GM19035 (cell line): ENCODE measurements at regions not wholly inside any gene's neighbourhood (a gene's known extent, or its start where the extent isn't known, plus 50 kb on each side); places are given as distances from the start of the nearest gene placed in this dataset.

Source experiments
- ATAC-seq: cut with Tn5 transposase; IDR thresholded peaks from one replicate; pipeline ENCODE4 v1.9.1; 2021; ENCODE audit not compliant: unreplicated experiment

DNA sequence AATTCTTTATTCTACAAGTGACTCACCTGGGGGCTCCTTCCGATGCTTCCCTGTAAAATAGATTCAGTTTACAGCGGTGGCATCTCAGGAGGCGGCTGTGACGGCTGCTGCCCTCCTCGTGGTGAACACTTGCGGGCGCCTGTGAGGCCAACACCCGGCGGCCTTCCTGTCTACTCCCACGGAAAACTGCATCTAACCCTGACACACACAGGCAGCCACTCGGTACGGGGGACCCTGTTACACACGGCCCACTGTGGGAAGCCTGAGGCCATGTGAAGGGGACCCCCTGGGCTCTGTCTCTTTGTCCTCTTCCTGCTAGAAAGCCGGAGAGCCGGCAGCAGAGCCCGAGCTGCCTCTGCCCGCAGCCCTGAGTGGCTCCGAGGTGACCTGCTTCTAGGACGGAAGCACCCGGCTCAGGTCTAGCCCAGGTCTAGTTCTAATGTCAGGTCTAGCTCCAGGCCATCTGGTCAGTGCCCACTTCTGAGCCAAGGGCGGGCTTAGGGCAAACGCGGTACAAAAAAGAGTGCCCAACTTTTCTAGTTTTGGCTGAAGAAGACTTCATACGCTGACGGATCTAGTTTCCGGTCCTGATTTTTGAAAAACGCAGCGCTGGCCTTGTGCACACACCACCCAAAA lies 159.4 kb downstream of the ENGASE start:
- ATAC-seq: no peak

DNA sequence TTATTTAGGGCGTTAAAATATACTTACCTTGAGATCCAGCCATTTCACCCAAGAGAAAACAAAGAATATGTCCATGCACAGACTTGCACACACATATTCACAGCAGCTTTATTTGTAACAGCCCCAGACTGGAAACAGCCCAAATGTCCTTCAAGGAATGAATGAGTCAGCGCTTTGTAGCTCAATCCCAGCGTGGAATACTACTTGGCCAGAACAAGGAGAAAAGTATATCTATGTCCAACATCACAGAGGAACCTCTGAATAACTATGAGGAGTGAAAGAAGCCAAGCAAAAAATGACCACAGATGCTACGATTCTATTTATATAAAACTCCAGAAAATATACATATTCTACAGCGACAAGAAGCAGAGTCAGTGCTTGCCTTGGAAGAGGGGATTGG lies 158.3 kb downstream of the ENGASE start:
- ATAC-seq: no peak

DNA sequence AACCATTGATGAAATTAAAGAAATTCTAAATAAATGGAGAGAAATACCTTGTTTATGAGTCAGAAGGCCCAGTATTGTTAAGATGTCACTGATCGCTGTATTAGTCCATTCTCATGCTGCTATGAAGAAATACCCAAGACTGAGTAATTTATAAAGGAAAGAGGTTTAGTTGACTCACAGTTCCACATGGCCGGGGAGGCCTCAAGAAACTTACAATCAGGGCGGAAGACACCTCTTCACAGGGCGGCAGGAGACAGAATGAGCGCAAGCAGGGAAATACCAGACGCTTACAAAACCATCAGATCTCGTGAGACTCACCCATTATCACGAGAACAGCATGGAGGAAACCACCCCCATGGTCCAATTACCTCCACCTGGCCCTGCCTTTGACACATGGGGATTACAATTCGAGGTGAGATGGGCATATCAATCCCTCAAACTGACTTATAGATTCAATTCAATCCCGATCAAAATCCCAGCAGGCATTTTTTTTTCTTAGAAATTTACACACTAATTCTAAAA lies 157.2 kb downstream of the ENGASE start:
- ATAC-seq: no peak

DNA sequence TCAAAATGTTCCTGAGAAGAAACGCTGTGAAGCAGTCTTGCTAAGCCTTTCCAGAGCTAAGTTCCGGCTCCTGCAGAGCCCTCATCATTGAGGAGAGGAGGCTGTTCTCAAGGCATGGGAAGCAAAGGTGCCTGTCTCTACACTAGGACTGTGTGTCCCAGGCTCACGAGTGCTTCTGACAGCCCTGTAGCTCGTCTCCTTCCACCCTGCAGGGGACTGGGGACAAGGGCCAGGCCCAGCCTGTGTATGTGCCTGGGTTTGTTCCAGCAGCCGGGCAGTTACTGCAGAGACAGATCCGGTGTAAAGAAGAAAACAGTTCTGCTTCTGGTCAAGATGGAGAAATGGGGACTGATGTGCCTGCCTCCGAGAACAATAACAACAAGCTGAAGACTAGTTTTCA lies 156.0 kb downstream of the ENGASE start:
- ATAC-seq: no peak

DNA sequence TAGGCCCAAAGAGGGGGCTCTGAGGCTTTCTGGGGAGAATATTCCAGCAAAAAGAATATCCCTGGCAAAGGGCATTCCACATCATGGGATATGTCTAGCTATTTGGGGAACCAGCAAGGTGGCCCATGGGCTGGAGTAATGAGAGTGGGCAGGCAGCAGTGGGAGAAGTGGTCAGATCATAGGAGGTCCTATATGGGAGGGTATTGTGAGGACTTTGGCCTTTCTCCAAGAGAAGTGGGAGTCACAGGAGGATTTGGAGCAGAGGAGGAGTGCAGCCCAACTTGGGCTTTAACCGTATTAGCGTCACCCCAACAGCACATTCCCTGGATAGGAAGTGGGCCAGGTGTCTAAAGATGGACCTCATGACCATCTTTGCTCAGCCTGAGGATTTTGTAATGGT lies 151.4 kb downstream of the ENGASE start:
- ATAC-seq: no peak

DNA sequence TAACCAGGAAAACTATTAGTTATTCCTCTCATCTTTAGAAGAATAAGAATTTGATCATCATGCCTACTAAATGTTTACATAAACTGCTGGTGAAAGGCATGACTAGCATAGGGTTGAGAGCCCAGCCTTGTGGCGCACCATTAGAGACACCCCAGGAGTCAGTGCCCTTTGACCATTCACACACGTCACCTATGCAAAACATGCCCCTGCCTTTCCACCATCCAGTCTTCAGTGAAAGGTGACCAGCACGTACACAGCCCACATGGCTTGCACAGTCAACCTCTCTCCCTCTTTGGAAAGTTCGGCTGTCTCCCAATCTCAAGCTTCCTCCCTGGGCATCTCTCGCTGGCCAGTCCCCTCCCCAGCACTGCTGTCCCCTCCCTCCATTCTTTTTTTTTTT lies 150.3 kb downstream of the ENGASE start:
- no peak for ATAC-seq

DNA sequence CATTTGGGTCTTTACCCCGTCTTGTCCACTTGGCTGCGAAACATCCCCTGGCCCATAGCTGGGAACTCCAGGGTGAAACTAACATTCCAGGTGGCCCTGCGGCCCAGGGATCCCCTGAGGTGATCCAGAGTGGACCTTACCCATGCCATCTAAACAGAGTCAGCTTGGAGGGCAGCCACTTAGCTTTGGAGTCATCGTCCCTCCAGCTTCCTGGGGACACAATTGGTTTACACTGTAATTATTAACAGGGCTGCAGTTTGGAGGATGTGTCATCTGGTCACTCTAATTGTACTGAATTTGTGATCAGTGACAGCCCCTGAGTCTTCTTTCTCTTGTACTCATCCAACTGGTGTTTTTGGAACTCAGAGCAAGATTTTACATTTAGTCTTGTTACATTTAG lies 149.9 kb downstream of the ENGASE start:
- no peak for ATAC-seq

DNA sequence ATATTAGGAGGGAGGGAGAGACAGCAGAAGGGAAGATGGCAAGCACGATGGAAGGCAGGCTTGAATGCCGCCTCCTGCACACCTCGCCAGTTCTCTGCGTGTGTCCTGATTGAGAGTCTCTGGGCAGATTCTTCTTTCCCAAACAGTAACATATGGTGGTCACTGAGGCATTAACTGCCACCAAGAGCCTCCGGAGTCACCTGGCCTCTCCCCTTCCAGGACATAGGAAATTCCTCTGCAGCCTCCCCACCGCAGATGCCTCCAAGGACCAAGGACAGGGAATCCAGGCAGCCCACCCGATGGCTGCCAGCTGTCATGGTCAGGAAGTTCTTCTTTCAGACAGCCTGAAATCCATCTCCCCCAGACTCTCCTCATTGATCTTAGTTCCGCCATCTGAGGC lies 149.3 kb downstream of the ENGASE start:
- no peak for ATAC-seq

DNA sequence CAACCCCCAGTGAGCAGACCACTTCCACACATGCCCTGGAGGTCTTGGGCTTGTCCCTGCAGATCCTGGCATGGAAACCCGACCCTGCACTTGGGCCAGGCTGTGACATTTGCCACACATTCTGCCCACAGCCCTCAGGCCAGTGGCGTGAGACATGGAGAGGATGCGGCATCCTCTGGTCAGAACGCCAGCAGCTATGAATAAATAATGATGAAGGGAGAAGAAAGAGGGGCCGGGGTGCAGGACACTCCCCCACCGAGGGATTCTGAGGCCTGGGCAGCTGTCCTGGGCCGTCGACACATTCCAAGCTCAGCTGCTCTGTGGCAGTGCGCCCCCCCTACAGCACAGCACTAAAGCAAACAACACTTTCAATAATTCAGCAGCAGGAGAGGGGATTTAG lies 148.8 kb downstream of the ENGASE start:
- ATAC-seq: no peak

DNA sequence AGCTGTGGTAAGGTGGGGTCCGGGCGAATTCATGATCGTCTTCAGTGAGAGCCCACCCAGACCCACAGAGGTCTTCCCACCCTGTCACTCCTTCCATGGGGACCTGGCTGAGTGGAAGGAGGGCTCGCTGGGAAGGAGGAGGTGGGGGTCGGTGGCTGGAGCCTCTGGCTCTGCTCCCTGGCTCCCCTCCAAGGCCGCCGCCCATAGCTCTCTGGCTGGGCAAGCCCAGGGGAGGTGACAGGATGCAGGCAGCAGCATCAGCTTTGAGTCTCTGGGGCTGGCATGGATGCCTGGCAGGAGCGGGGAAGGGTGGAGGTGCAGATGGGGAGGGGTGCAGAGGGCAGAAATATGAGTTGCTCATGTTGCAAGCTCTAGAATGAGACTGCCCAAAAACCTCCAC lies 147.0 kb downstream of the ENGASE start:
- no peak for ATAC-seq

DNA sequence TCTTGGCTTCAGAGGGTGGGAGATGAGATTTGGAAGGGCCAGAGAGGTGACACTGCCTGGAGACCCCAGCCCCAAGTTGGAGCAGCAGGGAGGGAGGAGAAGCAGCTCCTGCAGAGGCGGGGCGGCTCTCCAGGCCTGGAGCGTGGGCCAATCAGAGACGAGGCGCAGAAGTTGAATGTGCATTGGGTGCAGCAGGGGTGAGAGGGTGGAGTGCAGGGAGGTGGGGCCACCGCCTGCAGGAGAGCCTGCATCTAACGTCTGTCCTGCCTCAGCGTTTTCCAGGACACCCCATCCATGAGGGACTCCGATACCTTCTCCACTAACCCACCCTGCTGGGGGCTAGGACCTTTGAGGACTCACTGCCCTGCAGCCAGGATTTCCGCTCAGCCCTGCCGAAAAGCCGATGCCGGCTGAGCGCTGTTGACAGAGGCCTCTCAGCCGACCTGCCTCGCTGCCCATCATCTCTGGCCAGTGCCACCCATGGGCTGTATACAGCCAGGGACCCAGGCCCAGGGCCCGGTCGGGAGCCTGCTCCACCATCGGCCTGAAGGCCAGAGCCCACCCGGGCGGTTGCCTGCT lies 146.2 kb downstream of the ENGASE start:
- no peak for ATAC-seq

DNA sequence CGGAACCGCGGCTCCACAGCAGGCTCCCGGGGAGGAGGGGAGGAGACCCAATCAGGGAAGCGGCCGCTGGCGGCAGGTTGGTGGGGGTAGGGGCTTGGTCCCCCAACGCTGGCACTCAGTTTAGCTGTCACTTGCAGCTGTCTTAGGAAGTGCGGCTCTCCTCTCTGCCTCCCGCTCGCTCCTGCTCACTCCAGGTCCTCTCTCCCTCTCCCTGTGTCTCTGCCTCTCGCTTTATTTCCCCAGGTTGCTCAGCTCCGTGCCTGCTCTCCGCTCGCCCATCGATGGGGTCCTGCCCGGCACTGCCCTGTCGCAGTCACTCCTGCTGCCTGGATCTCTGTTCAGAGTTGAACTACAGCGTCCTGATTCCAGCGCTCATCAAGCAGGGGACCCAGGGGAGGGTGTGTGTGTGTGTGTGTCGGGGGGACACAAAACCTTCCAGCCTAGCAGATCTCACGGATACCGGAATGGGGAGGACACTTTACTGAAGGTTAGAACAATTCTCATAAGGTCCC lies 145.6 kb downstream of the ENGASE start:
- ATAC-seq: no peak

DNA sequence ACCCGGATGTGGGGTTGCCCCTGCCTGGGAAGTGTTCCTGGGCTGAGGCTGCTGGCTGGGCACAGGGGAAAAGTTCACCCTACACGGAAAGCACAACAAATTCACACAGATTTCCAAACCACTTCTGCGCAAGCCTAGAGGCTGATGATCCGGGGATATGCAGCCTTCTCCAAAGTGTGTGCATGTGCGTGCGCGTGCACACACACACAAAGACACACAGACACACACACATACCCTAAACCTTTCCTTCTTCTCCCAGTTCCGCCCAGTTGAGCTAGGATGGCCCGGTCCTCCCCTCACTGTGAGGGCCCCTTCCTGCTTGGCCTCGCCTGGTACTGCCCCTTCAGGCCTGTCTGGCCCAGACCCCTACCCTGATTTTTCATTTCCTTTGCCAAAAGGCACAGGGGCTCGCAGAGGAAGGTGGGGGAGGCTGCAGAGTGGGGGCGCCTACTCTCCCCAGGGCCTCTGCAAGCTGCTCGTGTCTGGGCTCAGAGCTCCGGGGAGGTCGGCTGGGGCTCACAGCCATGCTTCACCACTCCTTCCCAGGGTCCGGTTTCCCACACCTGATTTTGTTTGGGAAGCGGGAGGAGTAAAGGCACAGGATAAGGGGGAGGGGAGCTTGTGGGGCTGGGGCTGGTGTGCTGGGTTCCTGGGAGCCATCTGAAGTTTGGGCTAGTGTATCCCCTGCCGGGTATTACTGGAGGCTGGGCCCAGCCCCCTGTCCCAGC lies 144.7 kb downstream of the ENGASE start:
- no peak for ATAC-seq

DNA sequence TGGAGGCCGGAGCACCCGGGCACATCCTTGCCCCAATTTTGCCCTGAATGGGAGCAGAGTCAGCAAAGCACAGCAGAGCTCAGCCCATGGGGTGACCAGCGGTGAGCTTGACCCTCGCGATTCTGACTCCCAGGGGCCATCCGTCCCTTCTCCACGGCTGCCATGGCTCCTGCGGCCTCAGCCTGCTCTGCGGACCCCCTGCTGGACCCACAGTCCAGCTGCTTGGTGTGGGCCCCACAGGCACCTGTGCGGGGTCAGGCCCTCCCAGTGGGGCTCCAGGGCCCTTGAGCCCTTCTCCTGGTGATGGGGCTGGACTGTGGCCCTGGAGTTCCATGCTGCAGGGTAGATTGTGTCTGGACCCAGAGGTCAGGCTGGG lies 144.2 kb downstream of the ENGASE start:
- ATAC-seq: no peak

DNA sequence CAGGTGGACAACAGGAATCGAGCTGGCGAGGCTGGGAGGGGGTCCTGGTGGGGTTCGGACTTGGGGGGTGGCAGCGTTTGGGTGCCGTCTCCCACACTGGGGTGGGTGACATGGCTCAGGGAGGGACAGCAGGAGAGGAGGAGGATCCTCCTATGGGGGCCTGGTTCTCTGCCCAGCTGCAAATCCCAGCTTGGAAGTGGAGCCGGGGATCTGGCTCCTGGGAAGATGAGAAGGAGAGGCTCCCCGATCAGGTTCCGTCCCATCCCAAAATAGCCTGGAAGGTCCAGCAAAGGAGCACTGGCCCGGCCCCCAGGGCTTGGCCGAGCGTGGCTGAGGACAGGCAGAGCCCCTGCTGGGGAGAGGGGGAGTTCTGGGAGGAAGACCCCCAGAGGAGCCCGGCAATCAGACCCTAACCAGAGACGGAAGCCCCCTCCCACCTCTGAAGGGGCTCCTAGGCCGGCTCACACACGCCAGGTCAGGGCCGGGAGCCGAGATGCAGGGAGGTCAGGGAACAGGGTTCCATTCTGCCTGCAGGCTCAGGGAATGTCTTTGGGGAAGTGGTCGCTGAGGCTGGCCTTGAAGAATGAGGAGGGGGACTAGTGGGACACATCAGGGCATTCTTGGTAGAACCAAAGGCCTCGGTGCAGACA lies 143.7 kb downstream of the ENGASE start:
- no peak for ATAC-seq

DNA sequence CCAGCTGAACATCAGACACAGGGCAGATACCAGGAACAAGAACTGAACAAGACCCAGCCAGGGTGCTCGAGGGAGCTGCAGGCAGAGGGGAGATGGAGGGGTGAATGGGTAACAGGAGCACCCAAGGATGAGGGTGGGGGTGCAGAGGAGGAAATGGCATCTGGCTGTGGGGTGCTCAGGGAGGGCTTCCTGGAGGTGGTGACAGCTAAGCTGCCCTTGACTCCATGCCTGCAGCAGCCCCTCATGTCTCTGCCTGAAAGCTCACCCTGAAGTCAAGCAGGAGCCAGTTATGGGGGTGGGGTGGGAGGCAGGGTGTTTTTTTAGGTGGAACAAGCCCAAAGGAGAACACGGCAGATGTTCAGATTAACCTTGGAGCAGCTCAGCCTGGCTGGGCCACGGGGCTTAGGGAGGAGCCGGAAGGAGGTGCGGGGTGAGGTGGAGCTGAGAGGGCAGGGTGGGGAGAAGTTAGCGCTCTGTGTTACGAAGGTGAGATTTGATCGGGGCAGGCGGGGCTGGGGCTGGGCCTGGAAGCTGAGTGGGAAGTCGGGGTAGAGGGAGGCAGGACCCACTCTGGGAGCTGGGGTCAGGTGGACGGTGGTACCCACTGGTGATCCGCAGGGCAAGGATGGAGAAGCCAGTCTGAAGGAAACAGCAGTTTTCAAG lies 143.0 kb downstream of the ENGASE start:
- ATAC-seq: no peak

DNA sequence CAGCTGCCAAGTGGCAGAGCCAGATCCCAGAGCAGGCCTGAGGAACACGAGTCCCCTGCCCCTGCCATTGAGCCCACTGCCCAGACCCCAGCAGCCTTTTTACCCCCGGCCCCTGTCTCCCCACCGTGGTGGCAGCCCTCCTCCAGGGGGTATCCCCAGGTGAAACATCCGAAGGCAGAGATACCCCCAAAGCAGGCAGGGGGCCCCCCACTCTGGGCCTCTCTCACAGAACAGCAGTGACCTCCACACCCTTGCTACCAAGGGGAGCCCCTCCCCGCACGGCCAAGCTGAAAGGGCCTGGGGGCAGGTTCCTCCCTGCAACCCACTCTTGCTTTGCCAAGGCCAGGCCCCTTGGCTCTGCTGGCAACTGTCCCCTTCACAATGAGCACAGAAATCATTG lies 142.2 kb downstream of the ENGASE start:
- no peak for ATAC-seq

DNA sequence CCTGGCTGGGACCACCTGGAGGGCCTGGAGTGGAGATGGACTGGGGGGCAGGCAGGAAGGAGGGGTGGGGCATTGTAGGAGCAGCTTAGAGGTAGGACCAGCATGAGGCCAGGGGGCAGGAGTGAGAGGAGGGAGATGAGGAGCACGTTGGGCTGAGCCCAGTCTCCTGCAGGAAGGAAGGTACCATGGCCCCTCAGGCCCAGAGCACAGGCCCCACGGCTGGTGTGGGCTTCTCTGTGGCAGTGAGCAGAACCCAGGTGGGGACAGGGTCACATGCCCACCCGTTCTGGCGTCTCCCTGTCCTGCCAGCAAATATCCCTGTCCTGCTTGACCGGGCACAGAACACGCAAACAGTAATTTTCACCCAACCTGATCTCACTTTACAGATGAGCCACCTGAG lies 141.8 kb downstream of the ENGASE start:
- ATAC-seq: no peak

DNA sequence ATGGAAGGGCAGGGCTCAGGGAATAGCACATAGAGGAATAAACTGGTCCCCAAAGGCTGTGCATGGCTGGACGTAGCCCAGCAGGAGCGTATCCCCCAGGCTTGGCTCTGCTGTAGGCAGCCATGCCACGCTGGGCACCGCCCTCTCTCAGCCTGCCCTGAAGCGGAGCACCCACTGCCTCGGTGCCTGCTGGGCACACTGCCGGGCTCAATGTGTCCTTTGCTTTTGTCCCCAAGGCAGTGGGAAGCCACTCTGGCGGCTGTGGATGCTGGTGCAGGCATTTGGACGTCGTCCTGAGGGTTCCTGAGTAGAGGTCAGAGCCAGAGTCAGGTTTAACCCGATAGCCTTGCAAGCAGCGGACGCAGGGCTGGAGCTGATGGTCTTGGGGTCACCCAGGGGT lies 141.0 kb downstream of the ENGASE start:
- no peak for ATAC-seq

DNA sequence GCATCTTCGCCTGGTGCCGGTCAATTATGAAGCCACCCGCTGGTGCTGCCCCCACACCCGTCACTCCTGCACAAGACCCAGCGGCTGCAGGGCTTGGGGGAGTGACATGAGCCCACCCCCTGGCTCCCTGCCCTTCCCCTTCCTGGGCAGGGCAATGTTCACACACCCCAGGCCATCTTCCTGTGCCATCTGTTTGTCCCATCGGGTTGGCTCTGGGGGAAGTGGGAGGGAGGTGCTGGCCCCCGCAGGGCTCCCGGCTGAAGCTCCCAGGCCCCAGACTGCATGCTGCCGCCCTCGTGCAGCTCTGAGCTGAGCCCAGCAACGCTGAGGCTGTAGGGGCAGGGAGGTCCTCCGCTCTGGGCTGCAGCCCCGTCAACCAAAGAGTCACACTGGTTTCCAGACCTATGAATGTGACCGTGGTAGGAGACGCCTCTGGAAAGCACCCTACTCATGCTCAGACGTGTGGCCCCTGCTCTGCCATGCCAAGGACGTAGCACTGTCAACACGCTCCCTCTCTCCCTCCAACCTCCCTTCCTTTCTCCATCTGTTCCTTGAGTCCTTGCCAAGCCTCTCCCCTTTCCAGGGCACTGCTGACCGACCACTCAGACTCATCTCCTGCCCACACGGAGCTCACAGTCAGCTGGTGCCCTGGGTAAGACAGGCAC lies 140.4 kb downstream of the ENGASE start:
- no peak for ATAC-seq

DNA sequence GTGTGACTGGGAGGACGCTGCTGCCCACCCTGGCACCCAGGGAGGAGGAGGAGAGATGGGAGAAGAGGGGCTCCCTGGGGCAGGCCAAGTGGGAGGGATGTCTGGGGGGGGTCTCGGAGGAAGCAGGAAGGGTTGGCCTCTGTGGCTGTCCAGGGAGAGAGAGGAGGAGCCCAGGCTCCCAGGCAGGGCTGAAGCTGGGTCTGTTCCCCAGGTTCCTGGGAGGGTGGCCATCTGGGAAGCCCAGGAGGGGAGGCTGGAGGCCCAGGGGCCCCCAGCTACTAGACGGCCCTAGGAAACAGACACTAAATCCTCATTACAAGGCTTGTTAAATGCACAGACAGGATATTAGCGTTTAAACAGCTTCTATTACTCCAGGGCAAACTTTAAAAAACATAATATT lies 139.8 kb downstream of the ENGASE start:
- no peak for ATAC-seq
